ENCODE measurements at regions not wholly inside any gene's neighbourhood (a gene's known extent, or its start where the extent isn't known, plus 50 kb on each side); places are given as distances from the start of the nearest gene placed in this dataset.

GRCh38 chr3:96190024-96190616 is 624.3 kb upstream of the EPHA6 start:
- H3K36me3 ChIP-seq, result no peaks in the 10 kb centered on the region
- intact Hi-C loops (cut with micrococcal nuclease), result no loop called here
- H3K27ac ChIP-seq (replicated peaks), result no peak overlapping the region
- no peaks in the 10 kb centered on the region for H3K4me1 ChIP-seq
- no peaks in the 10 kb centered on the region for H3K27me3 ChIP-seq (ENCODE audit: low read depth)
- no peak for DNase-seq
- H3K9me3 ChIP-seq (replicated peaks), result peaks cover 6% of the 10 kb centered on the region
- no peak overlapping the region for H3K4me3 ChIP-seq
- no peak for TF ChIP-seq CTCF (IDR thresholded peaks at IDR 0.05; ENCODE audit: borderline replicate concordance)

GRCh38 chr3:96192966-96193550 is 621.3 kb upstream of the EPHA6 start:
- intact Hi-C loops (cut with micrococcal nuclease), result no loop called here
- Histone ChIP-seq H3K9me3 (replicated peaks) (peaks cover 6% of the 10 kb centered on the region), H3K27me3 (ENCODE audit: low read depth) (no peaks in the 10 kb centered on the region), H3K36me3 (no peaks in the 10 kb centered on the region), H3K27ac (replicated peaks) (no peak overlapping the region), H3K4me3 (no peak overlapping the region), H3K4me1 (no peaks in the 10 kb centered on the region)
- no peak for TF ChIP-seq CTCF (IDR thresholded peaks at IDR 0.05; ENCODE audit: borderline replicate concordance)
- no peak for DNase-seq

GRCh38 chr3:96200897-96201296 is 613.5 kb upstream of the EPHA6 start:
- DNase-seq, result no peak
- TF ChIP-seq CTCF (IDR thresholded peaks at IDR 0.05; ENCODE audit: borderline replicate concordance), result no peak
- H3K4me3 ChIP-seq, result no peak overlapping the region
- H3K27ac ChIP-seq (replicated peaks), result no peak overlapping the region
- intact Hi-C loops (cut with micrococcal nuclease), result no loop called here
- no peaks in the 10 kb centered on the region for H3K36me3 ChIP-seq
- H3K4me1 ChIP-seq, result no peaks in the 10 kb centered on the region
- H3K9me3 ChIP-seq (replicated peaks), result peaks cover 33% of the 10 kb centered on the region
- no peaks in the 10 kb centered on the region for H3K27me3 ChIP-seq (ENCODE audit: low read depth)

- Histone ChIP-seq H3K4me1 (no peaks in the 10 kb centered on the region), H3K36me3 (no peaks in the 10 kb centered on the region), H3K9me3 (replicated peaks) (peaks cover 33% of the 10 kb centered on the region), H3K27ac (replicated peaks) (no peak overlapping the region), H3K4me3 (no peak overlapping the region), H3K27me3 (ENCODE audit: low read depth) (no peaks in the 10 kb centered on the region)
- no peak for DNase-seq
- no peak for TF ChIP-seq CTCF (IDR thresholded peaks at IDR 0.05; ENCODE audit: borderline replicate concordance)
- intact Hi-C loops (cut with micrococcal nuclease), result no loop called here
Measured at GRCh38 chr3:96201463-96201862, 612.9 kb upstream of the EPHA6 start.

GRCh38 chr3:96202181-96202580 is 612.2 kb upstream of the EPHA6 start:
- Histone ChIP-seq H3K27me3 (ENCODE audit: low read depth) (no peaks in the 10 kb centered on the region), H3K4me1 (no peaks in the 10 kb centered on the region), H3K9me3 (replicated peaks) (peaks cover 33% of the 10 kb centered on the region), H3K36me3 (no peaks in the 10 kb centered on the region), H3K4me3 (no peak overlapping the region), H3K27ac (replicated peaks) (no peak overlapping the region)
- intact Hi-C loops (cut with micrococcal nuclease), result no loop called here
- no peak for DNase-seq
- no peak for TF ChIP-seq CTCF (IDR thresholded peaks at IDR 0.05; ENCODE audit: borderline replicate concordance)
